WTC11 (cell line): ENCODE measurements at regions not wholly inside any gene's neighbourhood (a gene's known extent, or its start where the extent isn't known, plus 50 kb on each side); places are given as distances from the start of the nearest gene placed in this dataset.

Source experiments
- CBFB ChIP-seq: sonication (generic); formaldehyde crosslinking; IDR thresholded peaks from 2 replicates; pipeline ENCODE4 v1.8.1; 2022; ENCODE audit warnings: mild to moderate bottlenecking, low read depth, missing genetic modification reagents
- ELF4 ChIP-seq: sonication (generic); formaldehyde crosslinking; IDR thresholded peaks from 2 replicates; pipeline ENCODE4 v1.8.1; 2022; ENCODE audit warnings: low read depth, mild to moderate bottlenecking, moderate library complexity, missing genetic modification reagents
- JAZF1 ChIP-seq: fragments of 250-450 bp; sonication (Bioruptor Pico); IDR thresholded peaks from 2 replicates; pipeline ENCODE4 v1.9.0; 2021; ENCODE audit warnings: moderate library complexity, mild to moderate bottlenecking, inconsistent platforms
- MXD4 ChIP-seq: fragments of 250-450 bp; sonication (Bioruptor Pico); IDR thresholded peaks from 2 replicates; pipeline ENCODE4 v1.8.0; 2021; ENCODE audit warnings: mild to moderate bottlenecking, moderate library complexity, borderline replicate concordance
- NFYB ChIP-seq: sonication (generic); formaldehyde crosslinking; conservative IDR thresholded peaks from 2 replicates; pipeline ENCODE4 v1.8.0; 2022; ENCODE audit warnings: low read depth, missing genetic modification reagents
- SP1 ChIP-seq: sonication (generic); formaldehyde crosslinking; conservative IDR thresholded peaks from 2 replicates; pipeline ENCODE4 v1.8.1; 2022; ENCODE audit warnings: missing genetic modification reagents
- TEAD1 ChIP-seq: sonication (generic); formaldehyde crosslinking; IDR thresholded peaks from 2 replicates; pipeline ENCODE4 v1.8.0; 2022; ENCODE audit warnings: mild to moderate bottlenecking, missing genetic modification reagents
- TF ChIP-seq, protein P1 (sequence below): fragments of 200-600 bp; IDR thresholded peaks from 2 replicates; pipeline ENCODE4 v1.8.0; 2022; ENCODE audit warnings: antibody characterized with exemption

DNA sequence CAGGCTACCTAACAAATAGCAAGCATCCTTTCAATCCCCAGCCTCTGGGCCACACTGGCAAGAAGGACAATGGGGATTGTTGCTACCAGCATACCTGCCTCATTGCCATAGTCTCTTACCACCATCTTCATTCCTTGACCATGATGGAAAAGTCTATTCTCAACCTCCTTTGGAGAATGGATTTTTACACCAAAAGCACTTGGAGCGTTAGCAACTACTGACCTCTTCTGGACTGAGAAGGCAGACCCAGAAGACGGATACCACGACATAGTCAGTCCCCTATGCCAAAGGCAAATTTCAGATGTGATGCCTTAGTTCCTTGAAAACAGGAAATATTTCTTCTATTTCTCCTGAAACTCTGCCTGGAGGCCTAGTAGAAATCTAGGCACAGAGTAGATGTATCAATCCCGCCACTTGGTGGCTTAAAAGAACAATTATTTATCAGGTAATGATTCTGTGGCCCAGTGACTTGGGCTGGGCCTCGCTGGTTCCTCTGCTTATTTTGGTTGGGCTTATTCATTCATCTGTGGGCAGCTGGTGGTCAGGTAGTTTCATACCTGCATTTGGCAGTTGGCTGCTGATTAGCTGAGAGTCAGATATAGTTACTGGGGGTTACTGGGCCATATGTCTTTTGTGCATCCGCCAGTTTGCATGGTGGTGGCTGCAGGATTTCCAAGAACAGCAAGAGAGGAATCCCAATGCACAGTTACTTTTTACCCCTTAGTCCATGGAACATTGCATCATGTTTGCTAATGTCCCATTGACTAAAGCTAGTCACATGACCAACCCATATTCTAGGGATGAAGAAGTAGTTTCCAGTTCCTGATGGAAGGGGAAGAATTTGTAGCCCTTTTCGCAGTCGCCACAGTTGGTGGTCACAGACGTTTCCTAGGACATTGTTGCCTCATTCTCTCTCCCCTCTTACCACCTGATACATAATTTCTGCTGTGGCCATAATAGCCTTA is 75.2 kb downstream of the DHCR7 start:
- TF ChIP-seq, protein P1, sequence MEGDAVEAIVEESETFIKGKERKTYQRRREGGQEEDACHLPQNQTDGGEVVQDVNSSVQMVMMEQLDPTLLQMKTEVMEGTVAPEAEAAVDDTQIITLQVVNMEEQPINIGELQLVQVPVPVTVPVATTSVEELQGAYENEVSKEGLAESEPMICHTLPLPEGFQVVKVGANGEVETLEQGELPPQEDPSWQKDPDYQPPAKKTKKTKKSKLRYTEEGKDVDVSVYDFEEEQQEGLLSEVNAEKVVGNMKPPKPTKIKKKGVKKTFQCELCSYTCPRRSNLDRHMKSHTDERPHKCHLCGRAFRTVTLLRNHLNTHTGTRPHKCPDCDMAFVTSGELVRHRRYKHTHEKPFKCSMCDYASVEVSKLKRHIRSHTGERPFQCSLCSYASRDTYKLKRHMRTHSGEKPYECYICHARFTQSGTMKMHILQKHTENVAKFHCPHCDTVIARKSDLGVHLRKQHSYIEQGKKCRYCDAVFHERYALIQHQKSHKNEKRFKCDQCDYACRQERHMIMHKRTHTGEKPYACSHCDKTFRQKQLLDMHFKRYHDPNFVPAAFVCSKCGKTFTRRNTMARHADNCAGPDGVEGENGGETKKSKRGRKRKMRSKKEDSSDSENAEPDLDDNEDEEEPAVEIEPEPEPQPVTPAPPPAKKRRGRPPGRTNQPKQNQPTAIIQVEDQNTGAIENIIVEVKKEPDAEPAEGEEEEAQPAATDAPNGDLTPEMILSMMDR = no peak
- no peak for TF ChIP-seq TEAD1 (CRISPR knock-in tag)
- no peak for TF ChIP-seq MXD4 (CRISPR knock-in tag)
- no peak for TF ChIP-seq JAZF1
- TF ChIP-seq ELF4 (CRISPR knock-in tag) = no peak
- TF ChIP-seq SP1 (CRISPR knock-in tag) = no peak
- TF ChIP-seq CBFB (CRISPR knock-in tag) = no peak
- TF ChIP-seq NFYB (CRISPR knock-in tag) = no peak
